A673 (cell line): ENCODE measurements at regions not wholly inside any gene's neighbourhood (a gene's known extent, or its start where the extent isn't known, plus 50 kb on each side); places are given as distances from the start of the nearest gene placed in this dataset.

Source experiments
- BruUV-seq: library from RNA; stranded (reverse); fragments of 400-500 nt; replicated peaks from 2 replicates; lab custom pipeline; 2021; lab: Mats Ljungman, UMichigan
- CTCF ChIA-PET: fragments of 300-600 bp; sonication (Branson Sonifier 250); formaldehyde crosslinking; loops from one replicate; lab custom pipeline; 2022; ENCODE audit warnings: antibody characterized with exemption; lab: Charles Lee
- POLR2A ChIA-PET: fragments of 300-600 bp; sonication (Branson Sonifier 250); formaldehyde crosslinking; loops from one replicate; lab custom pipeline; 2022; ENCODE audit warnings: antibody characterized with exemption; ENCODE audit not compliant: low non-redundant PET; lab: Charles Lee
- DNase-seq: peaks from one replicate; pipeline ENCODE4 v3.0.0-alpha.2; 2015; ENCODE audit warnings: low spot score
- H3K27ac ChIP-seq: fragments of 200-600 bp; sonication (generic); 2 replicates; pipeline ENCODE4 v1.5.1; 2016; ENCODE audit warnings: mixed run types, low read depth, mild to moderate bottlenecking, mixed read lengths, antibody characterized with exemption, low read length; ENCODE audit not compliant: poor library complexity, severe bottlenecking
- H3K27me3 ChIP-seq: fragments of 200-600 bp; sonication (generic); replicated peaks from 2 replicates; pipeline ENCODE4 v1.6.1; 2017; ENCODE audit warnings: mixed run types, low read depth, mild to moderate bottlenecking, mixed read lengths, antibody characterized with exemption, low read length; ENCODE audit not compliant: insufficient read depth, poor library complexity
- H3K36me3 ChIP-seq: fragments of 200-600 bp; sonication (generic); 2 replicates; pipeline ENCODE4 v1.6.1; 2016; ENCODE audit warnings: mixed run types, mild to moderate bottlenecking, mixed read lengths, antibody characterized with exemption, low read length; ENCODE audit not compliant: insufficient read depth, poor library complexity, severe bottlenecking
- H3K4me1 ChIP-seq: fragments of 200-600 bp; sonication (generic); 2 replicates; pipeline ENCODE4 v1.6.1; 2017; ENCODE audit warnings: mixed run types, mild to moderate bottlenecking, mixed read lengths, antibody characterized with exemption, low read length; ENCODE audit not compliant: insufficient read depth, poor library complexity, severe bottlenecking
- H3K4me3 ChIP-seq: fragments of 200-600 bp; sonication (generic); 2 replicates; pipeline ENCODE4 v1.5.1; 2016; ENCODE audit warnings: low read depth, mixed run types, mild to moderate bottlenecking, mixed read lengths, low read length; ENCODE audit not compliant: poor library complexity, severe bottlenecking
- H3K9me3 ChIP-seq: fragments of 200-600 bp; sonication (generic); 2 replicates; pipeline ENCODE4 v1.6.1; 2016; ENCODE audit warnings: mixed run types, low read depth, mild to moderate bottlenecking, mixed read lengths, antibody characterized with exemption, low read length; ENCODE audit not compliant: poor library complexity, severe bottlenecking
- CTCF ChIP-seq: fragments of 300-800, 200-600 bp; sonication (generic); conservative IDR thresholded peaks from 2 replicates; pipeline ENCODE4 v1.5.1; 2017; ENCODE audit warnings: low read depth, mild to moderate bottlenecking, antibody characterized with exemption, low read length, moderate library complexity, mixed read lengths
- EZH2 ChIP-seq: fragments of 200-600 bp; sonication (generic); IDR thresholded peaks from 2 replicates; pipeline ENCODE4 v1.6.1; 2017; ENCODE audit warnings: borderline replicate concordance, low read depth, mild to moderate bottlenecking, mixed read lengths, antibody characterized with exemption, low read length; ENCODE audit not compliant: poor library complexity, severe bottlenecking
- intact Hi-C: fragments of 100-400 bp; cut with micrococcal nuclease; formaldehyde crosslinking; loops from one replicate; pipeline ENCODE4 v1.10.0; 2022; ENCODE audit not compliant: unreplicated experiment

- H3K4me3 ChIP-seq: no peak overlapping the region
- intact Hi-C loops: no loop called here
- no peak for DNase-seq
- H3K9me3 ChIP-seq: no peaks in the 10 kb centered on the region
- no TSS peak for BruUV-seq
- H3K36me3 ChIP-seq: no peaks in the 10 kb centered on the region
- POLR2A ChIA-PET: no interaction called here
- no peaks in the 10 kb centered on the region for H3K4me1 ChIP-seq
- H3K27me3 ChIP-seq: no peaks in the 10 kb centered on the region
- TF ChIP-seq CTCF (no peak), EZH2 (no peak)
- H3K27ac ChIP-seq: no peak overlapping the region
- CTCF ChIA-PET: no interaction called here
Observed at GRCh38 chr16:51407921-51408320, 256.9 kb upstream of the SALL1 start.

- no peak overlapping the region for H3K4me3 ChIP-seq
- no peak for DNase-seq
- H3K4me1 ChIP-seq: no peaks in the 10 kb centered on the region
- CTCF ChIA-PET: no interaction called here
- TF ChIP-seq CTCF: no peak
- no peak for TF ChIP-seq EZH2
- H3K27me3 ChIP-seq: no peaks in the 10 kb centered on the region
- POLR2A ChIA-PET: no interaction called here
- no peak overlapping the region for H3K27ac ChIP-seq
- H3K36me3 ChIP-seq: no peaks in the 10 kb centered on the region
- intact Hi-C loops: no loop called here
- no peaks in the 10 kb centered on the region for H3K9me3 ChIP-seq
- BruUV-seq: no TSS peak
Observed at GRCh38 chr16:51407199-51407598, 256.1 kb upstream of the SALL1 start.

GRCh38 chr16:51405361-51405760 is 254.3 kb upstream of the SALL1 start:
- H3K4me3 ChIP-seq: no peak overlapping the region
- TF ChIP-seq EZH2 (no peak), CTCF (no peak)
- DNase-seq: no peak
- POLR2A ChIA-PET: no interaction called here
- H3K9me3 ChIP-seq: peaks cover 6% of the 10 kb centered on the region
- no peaks in the 10 kb centered on the region for H3K4me1 ChIP-seq
- intact Hi-C loops: no loop called here
- no TSS peak for BruUV-seq
- CTCF ChIA-PET: no interaction called here
- H3K27me3 ChIP-seq: no peaks in the 10 kb centered on the region
- no peak overlapping the region for H3K27ac ChIP-seq
- H3K36me3 ChIP-seq: no peaks in the 10 kb centered on the region
